ENCODE measurements at regions not wholly inside any gene's neighbourhood (a gene's known extent, or its start where the extent isn't known, plus 50 kb on each side); places are given as distances from the start of the nearest gene placed in this dataset.
A peak's percentile ranks its signal among the peaks of the same experiment; 100 is the strongest.

GRCh38 chr10:78938695-78939672, 129.8 kb upstream of the ZMIZ1 start:
- no peak for DNase-seq

GRCh38 chr10:78942091-78942501, 126.7 kb upstream of the ZMIZ1 start:
- no peak for DNase-seq

GRCh38 chr10:78944723-78945312, 123.9 kb upstream of the ZMIZ1 start:
- DNase-seq: no peak

GRCh38 chr10:78945838-78946237, 122.9 kb upstream of the ZMIZ1 start:
- DNase-seq: no peak

GRCh38 chr10:78947226-78947625, 121.5 kb upstream of the ZMIZ1 start:
- DNase-seq: no peak

- no peak for DNase-seq
Observed at GRCh38 chr10:78947733-78948132, 121.0 kb upstream of the ZMIZ1 start.

- DNase-seq: no peak
Observed at GRCh38 chr10:78948621-78949030, 120.1 kb upstream of the ZMIZ1 start.

- DNase-seq: peak; percentile 79
Observed at GRCh38 chr10:78950656-78951587, 117.8 kb upstream of the ZMIZ1 start.

GRCh38 chr10:78952030-78952429, 116.7 kb upstream of the ZMIZ1 start:
- no peak for DNase-seq

GRCh38 chr10:78952686-78953085, 116.1 kb upstream of the ZMIZ1 start:
- no peak for DNase-seq

- DNase-seq: no peak
Observed at GRCh38 chr10:78953113-78953798, 115.5 kb upstream of the ZMIZ1 start.

GRCh38 chr10:78953799-78954297, 114.9 kb upstream of the ZMIZ1 start:
- DNase-seq: no peak

- no peak for DNase-seq
Observed at GRCh38 chr10:78954689-78955088, 114.1 kb upstream of the ZMIZ1 start.

GRCh38 chr10:78955206-78955605, 113.6 kb upstream of the ZMIZ1 start:
- DNase-seq: no peak

GRCh38 chr10:78956391-78956790, 112.4 kb upstream of the ZMIZ1 start:
- no peak for DNase-seq

- DNase-seq: no peak
Observed at GRCh38 chr10:78957471-78958039, 111.2 kb upstream of the ZMIZ1 start.

GRCh38 chr10:78959217-78959923, 109.4 kb upstream of the ZMIZ1 start:
- no peak for DNase-seq

GRCh38 chr10:78959924-78960285, 108.9 kb upstream of the ZMIZ1 start:
- DNase-seq: no peak

- no peak for DNase-seq
Observed at GRCh38 chr10:78960316-78960800, 108.4 kb upstream of the ZMIZ1 start.

- no peak for DNase-seq
Observed at GRCh38 chr10:78961760-78962159, 107.0 kb upstream of the ZMIZ1 start.

Measured in NCI-H1105 (cell line).